Stimulated activated CD8-positive, alpha-beta memory T cell treated with anti-CD3 and anti-CD28 coated beads, Interleukin-7, amount 100 ng/mL, for 48 hours (primary cell): ENCODE measurements at regions not wholly inside any gene's neighbourhood (a gene's known extent, or its start where the extent isn't known, plus 50 kb on each side); places are given as distances from the start of the nearest gene placed in this dataset.

Experiments
- DNase-seq, 2 donors: peaks; one replicate each; pipeline ENCODE4 v3.0.0-alpha.2; 2020; ENCODE audit warnings: low read depth in 1 of 2; ENCODE audit errors: extremely low read depth in 1 of 2

DNA sequence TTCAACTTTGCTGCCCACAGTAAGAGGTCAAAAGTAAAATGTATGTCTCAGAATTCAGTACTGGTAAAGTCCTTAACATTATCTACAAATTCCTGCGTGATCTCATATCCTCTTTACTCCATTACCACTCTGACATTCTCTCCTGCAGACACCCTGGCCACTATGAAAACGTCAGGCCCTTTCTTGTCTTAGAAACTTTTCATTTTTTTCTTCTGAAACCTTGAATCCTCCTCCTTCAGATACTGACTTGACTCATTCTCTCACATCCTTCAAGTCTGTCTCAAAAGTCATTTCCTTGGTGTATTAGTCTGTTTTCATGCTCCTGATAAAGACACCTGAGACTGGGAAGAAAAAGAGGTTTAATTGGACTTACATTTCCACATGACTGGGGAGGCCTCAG, 262.3 kb downstream of the POU4F1 start:
- no peak for DNase-seq

DNA sequence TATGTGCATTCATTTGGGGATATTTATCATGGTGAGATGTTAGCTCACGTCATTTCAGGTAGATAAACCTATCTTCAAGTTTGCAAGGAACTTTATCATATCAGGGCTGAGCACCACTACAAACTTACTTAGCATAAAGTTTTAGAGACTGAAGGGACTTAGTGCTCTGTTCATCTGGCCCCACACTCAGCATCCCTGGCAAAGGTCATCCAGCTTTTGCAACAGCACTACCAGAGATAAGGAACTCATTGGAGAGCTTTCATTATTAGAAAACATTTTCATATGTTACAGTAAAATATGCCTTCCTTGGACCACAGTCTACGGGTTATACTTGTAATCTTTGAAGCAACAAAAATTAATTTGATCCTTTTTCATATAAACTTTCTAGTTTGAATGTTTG, 263.4 kb downstream of the POU4F1 start:
- DNase-seq: no peak

DNA sequence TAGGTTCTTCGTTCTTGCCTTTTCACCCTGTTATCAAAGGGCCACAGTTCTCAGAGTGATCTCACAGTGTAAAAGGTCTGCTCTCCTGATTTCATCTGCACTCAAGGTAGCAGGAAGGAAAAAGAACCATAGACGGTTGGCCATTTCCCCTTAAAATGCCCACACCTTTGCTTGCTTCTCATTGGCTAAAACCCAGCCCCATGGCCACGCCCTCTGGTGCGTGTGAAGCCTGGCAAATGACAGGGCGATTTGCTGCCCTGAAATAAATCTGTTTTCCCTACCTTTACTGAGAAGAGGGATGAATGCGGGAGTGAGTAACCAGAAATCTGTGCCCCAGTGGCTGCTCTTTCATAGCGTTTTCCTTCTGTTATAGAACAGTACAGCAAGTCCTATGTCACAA, 269.3 kb downstream of the POU4F1 start:
- DNase-seq: no peak

DNA sequence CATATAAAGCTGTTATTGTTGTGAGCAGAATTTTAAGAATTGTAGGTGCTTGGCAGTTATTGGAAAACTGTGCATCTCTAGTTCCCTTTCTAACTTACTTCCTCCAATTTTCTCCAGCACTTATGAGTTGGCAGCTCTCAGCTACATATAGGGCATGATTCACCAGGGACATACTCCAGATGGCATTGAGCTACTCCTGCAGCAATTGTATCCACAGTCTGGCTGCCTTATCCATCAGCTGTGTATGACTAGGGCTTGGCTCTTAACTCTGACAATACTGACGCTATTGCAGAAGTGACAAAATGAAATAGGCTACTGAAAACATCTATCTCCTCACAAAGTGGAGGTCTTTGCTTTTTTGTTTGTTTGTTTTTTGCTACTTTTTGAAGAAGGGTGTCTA, 276.7 kb downstream of the POU4F1 start:
- DNase-seq: no peak

DNA sequence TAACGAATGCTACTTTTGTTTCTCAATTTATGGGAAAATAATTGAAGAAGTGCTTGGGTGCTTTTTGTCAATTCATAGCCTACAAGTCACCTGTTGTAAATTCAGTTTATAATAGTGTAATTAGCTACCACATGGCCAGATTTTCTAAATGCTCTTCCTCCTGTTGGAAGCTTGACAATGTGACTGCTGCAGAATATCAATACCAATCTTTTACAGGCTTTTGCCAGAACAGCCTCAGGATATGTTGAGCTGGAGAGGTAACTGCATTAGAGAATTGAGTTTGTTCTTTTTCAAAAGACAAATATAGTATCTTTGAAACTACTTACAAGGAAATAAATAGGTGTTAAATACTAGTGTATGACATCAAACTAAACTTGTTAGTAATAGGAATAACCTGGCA, 277.8 kb downstream of the POU4F1 start:
- DNase-seq: no peak

DNA sequence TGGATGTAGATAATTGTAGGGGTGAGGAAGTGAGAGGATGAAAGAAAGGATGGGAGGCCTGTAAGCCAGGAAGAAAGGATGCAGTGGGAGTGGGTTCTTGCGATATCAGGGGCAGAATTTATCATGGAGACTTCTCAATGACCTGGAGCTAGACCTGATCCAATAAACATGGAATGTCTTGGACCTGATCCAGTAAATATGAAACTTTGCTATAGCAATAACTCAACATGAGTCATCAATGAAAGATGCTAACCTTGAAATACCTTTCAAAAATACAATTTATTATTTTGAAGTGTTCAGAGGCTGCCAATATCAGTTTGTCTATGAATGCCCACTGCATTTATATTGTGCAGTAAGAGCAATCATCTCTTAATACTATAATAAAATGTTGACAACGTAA, 279.5 kb downstream of the POU4F1 start:
- no peak for DNase-seq

DNA sequence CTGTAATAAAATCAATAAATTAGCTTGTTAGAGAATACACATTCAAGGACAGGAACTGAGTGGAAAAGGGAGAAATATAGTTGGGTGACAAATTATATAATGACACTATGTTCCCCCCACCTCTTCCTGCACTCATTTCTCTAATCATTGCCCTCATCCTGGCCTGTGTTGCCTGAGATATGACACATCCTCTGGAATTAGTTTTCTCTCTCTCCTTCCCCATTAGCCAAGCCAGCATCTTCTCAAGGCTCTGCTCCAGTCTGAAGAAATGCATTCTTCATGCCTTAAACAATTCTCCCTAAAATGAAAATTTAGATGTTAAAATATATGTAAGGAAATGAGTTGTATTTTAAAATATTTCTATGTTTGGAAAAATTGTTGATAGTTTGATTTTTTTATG, 280.3 kb downstream of the POU4F1 start:
- DNase-seq: no peak

DNA sequence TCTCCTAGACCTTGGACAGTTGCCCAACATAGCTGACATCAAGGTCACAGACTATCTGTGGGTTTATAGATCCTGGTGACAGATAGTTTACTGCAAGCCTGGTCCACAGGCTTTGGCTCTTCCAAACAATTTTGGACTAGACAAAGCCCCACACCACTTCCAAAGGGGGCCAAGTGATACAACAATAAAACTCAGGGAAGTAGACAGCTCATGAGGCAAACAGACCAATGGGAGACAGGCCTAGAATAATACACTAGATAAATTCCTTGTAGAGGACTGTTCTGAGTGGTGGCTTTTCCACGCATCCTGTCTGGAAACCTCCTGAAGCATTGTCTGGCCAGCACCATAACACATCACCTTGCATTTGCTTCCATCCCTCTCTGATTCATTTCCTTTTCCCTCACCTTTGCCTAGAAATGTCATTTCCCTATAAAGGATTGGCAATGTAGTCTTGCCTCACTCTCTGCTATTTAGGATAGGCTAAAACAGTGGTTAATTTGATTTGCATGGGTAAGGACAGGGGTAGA, 284.2 kb downstream of the POU4F1 start:
- DNase-seq: no peak

DNA sequence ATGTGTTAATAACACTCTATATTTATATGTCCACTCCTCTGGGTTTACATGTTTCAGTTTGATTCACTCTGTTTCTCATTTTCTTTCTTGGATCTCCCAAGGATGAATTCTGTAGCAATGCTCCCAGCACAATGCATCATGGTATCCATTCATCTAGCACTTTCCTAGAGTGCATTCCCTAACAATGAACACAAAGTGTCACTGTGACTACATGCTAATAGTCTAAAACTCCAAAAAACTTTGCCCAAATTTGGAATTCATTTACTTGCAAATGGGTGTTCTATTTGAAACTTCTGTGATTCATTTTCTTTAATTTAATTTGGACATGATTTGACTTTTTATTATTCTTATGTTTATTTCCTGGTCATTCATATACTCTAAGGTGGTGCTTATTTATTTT, 286.3 kb downstream of the POU4F1 start:
- no peak for DNase-seq

DNA sequence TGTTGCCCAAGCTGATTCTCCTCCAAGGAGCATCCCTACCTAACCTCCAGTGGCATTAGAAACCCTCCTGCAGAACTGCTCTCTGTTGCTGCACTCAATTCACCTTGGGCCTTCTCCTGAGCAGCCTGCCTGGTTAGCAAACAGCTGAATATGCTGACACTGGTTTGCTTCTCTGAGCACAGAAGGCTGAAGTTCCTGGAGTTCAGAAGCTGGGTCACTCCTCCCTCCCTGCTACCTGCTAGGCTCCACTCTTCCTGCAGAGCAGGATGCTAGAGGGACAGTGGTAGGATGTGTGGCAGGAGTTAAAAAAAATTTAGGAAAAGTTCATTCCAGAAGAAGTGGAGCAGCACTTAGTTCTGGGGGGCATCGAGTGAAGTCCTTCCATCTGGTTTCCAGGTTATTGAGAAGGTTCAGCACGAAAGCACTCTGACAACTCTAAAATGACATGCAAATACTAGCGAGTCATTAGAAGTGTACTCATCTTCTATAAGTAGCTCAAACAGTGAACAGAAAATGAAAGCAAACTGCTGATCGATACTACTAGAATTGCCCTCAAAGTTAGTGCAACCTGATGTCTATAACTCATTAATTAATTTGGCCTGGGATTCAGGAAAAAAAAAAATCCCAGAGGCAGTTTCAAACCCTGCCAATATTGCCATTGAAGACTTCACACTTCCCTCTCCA, 293.7 kb downstream of the POU4F1 start:
- no peak for DNase-seq

DNA sequence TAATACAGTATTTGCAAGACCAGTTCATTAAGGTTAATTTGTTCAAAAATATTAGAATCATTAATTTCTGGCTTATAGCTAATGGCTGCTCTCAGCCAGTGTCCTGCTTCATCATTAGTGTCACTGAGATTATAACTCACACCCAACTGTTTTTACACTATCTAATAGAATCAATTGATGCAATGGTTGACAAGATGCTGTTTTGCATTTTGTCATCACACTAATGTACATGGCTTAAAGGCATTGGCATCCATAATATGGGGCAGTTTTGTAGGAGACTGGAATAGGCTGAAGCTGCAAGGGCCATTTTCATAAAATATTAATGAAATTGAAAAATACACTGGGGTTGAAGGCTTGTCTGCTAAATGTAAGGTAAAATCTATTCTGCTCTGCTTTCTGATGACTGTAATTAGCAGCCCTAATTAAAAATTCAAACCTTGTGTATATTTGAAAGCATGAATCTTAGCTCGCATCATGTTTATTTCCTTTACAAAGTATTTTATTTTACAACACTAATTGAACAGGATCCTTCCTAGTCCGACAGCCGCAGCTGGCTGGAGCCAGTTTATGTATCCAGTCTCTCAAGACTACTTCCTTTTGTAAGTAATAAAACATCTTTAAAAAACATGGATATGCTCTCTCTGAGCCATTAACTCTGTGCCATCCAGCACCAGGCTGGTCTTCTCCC, 296.7 kb downstream of the POU4F1 start:
- DNase-seq: no peak

DNA sequence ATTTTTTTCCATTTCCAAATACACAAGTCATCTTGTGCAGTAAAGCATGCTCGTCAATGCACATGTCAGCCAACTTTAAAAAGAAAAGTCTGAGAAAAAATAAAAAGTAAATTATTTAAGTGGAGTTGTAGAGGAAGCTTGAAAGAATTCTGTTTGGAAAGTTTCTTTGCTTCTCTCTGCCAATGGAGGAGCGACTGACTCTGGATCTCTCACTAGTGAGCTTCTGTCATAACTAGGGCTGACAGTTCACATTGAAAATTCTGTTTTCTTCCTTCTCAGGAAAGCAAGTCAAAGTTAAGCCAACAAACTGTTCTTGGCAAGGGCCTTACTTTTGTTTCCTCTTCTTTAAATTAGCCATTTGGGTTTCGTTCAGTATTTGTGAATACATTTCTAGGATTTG, 298.2 kb downstream of the POU4F1 start:
- DNase-seq: no peak

DNA sequence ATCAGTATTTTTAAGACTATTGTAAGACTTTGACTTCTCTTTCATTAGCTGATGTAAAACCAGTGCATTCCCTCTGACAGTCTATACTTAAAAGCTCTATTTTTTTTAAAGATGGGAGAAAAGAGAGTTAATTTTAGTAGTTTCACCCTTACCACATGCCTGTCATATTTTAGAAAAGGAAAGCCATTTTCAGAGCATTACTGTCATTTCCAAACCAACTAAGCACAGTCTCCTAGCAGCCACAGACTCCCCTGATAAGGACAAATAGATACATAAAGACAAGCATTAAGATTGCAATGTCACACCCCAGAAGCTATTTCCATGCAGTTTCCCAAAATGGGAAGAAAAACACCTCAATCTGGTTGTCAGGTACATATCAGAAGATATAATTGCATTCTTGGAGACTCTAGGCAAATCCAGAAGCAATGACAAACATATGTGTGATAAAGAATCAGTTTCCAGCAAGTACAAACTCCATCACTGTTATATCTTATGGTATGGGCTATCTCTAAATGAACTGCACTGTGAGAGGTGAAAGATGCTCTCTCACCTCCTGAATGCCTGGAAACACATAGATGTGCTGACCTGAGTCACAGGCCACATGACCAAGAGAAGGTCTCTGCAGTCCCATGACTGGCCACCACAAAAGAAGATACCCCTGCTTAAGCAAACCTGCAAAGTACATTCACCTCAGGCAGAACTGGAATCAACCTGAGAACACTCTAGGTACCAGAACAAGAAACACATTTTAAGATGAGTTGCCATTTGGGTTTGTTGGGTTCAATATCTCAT, 303.3 kb downstream of the POU4F1 start:
- no peak for DNase-seq

DNA sequence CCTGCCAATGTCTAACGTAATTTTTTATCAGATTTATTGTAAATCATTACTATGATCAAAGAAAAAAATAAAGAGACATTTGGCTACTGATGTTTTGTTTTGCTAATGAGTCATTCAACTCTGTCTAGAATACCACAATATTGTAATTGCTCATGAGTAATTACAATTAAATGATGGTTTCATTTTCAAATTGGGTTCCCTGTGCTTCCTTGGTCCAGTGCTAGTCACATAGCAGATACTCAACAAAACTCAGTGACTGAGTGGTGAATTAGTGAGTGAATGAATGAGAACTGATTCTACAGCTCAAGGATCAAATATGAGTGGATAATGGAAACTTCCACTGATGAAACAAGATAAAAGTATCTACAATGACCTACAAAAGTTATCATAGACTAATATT, 304.7 kb downstream of the POU4F1 start:
- DNase-seq: no peak

DNA sequence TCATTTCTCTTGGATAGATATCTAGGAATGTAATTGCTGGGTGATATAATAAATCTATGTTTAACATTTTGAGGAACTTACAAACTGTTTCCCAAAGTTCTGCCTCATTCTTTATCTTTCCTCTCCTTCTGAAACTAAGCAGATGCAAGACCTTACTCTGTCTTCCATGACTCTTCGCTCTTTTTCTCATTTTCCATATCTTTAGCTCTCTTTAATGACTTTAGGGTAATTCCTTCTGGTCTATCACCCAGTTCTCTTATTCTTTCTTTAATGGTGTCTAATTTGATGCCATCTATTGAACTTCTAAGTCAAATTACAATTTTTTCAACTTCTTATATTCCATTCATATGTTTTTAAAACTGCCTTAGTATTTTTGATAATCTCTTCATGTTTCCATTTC, 316.6 kb downstream of the POU4F1 start:
- DNase-seq: no peak

DNA sequence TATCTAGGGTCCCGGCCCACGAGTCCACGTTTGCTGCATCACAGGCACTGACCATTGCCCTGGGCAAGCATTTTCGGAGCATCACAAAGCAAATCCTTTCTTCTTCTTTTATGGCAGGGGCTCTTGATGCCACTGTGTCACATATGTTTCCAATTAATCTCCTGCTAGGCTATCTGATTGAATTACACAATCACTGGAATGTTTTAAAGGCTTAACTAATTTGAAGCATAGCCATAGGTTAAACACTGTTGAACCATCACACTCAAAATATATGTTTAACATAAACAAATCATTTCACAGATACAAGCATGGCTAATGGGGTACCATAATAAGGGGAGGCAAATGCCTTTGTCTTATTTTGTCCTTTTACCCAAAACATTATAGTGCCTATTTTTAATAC, 338.3 kb downstream of the POU4F1 start:
- no peak for DNase-seq

DNA sequence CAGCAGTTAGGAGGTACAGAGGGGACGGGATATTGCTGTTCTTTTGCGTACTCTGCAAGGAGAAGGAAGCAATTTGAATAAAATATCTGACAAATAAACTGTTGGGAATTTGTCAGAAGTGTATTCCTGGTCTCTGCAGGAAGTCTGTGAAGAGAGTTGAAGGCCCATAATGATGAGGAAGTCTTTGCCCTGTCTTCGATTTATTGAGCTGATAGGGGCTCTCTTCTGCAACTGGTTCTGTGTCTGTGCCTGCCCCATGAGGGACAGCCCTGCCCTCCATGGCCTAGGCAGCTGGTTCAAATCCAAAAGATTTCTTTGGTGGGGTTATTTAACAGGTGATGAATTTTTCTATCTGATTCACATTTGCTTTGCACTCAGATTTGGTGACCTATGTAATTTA, 339.7 kb upstream of the EDNRB start:
- DNase-seq: no peak

DNA sequence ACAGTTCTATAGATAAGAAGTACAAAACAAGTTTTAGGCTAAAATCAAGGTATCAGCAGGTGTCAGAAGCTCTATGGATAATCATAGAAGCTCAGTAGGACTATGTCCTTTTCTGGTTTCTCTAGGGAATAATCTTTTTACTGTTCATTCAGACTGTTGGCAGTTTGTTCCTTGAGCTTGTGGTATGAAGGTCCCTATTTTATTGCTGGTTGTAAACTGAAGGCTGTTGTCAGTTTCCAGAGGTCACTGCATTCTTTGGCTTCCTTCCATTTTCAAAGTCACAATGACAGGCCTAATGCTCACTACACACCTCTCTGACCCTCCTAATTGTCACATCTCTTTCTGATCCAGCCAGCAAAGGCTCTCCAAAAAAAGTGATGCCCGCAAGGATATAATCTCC, 337.9 kb upstream of the EDNRB start:
- no peak for DNase-seq

DNA sequence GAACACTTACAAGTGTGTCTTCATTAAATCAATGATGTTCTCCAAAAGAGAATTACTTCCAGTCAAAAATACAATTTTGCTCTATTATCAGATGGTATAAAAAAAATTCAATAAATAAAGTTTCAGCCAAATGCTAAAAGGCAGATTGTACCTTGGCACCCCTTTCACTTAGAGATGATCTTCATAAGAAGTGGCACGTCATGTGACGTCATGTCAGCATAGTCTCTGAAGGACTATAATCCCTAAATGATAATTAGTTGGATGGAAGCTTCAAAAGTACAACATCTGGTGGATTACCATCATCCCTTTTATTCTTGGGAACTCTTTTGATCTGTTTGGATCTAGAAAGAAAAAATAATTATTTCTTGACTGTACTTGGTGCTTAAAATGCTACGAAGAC, 335.5 kb upstream of the EDNRB start:
- DNase-seq: no peak

DNA sequence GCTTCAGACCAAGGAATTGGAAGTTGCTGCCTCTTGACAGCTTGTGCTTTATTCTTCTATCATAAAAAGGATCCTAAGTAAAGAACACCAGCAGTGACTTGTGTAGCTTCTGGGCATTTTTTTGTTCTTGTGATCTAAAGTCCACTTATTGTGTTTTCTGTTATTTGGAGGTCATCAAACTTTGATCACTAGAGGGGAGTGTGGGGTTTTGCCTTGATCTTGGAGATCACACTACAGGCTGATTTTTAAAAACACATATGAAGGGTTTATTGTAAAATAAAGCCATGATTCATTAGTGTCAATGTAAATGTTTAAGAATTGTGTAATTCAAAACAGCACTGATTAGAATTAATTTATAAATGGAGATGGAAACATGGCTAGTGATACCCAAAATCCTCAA, 328.7 kb upstream of the EDNRB start:
- no peak for DNase-seq

DNA sequence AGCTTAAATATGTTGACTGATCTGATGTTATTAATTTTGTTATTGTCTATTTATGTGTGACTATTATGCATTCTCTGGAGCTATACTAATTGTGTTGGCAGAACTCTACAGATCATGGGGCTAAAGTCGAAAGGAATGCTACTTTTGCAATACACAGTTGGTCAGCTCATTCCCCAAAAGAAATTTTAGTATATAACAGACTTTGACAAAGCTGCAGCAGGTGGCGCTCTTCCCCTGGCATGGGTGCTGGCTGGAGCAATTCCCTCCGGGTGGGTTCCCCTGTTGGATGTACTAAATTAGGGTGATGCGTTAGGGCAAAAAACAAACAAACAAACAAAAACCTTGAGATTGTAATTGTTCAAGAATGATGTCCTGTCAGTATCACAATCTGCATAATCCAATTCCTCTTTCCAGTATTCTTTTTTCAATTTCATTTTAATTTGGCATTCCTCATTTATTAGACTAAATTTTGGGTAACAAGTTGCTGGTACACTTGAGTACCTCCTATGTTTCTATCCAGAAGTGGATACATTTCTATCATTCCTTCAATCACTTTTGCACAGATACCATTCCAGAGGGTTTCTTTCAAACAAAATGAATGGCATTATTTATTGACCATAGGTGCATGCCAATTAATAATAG, 322.8 kb upstream of the EDNRB start:
- no peak for DNase-seq
